A549 (cell line): ENCODE measurements at regions not wholly inside any gene's neighbourhood (a gene's known extent, or its start where the extent isn't known, plus 50 kb on each side); places are given as distances from the start of the nearest gene placed in this dataset.

ENCODE experiments used
- ATAC-seq, 2 experiments: fragments of 200-7000 bp in 1 of 2; fragments of >200 bp in 1 of 2; cut with Nextera tagmentation in 1 of 2; cut with Tn5 transposase in 1 of 2; 3 replicates each; pipeline versions ENCODE4 v1.8.0 to v1.9.1; 2018 to 2020; ENCODE audit warnings: mild to moderate bottlenecking in 1 of 2, moderate library complexity in 1 of 2
- CTCF ChIA-PET: fragments of 300-600 bp; sonication (Branson Sonifier 250); formaldehyde crosslinking; extraction: SDS; loops from one replicate; lab custom pipeline; 2021; ENCODE audit warnings: antibody characterized with exemption, inconsistent platforms; lab: Yijun Ruan, JAX
- POLR2A ChIA-PET: fragments of 350-600 bp; formaldehyde crosslinking; extraction: SDS; loops from one replicate; lab custom pipeline; 2021; ENCODE audit warnings: antibody characterized with exemption, inconsistent platforms; lab: Yijun Ruan, JAX
- DNase-seq, 2 experiments: peaks; one replicate each; pipeline versions ENCODE4 v3.0.0 to v3.0.0-alpha.2; 2011 to 2016; ENCODE audit warnings: low read depth in 1 of 2, low spot score in 1 of 2
- FAIRE-seq: peaks from 2 replicates; lab custom pipeline; 2011; peaks lifted over from hg19 to GRCh38; lab: Jason Lieb, UNC
- H3K27ac ChIP-seq, 2 experiments: fragments of >200 bp; sonication (Bioruptor Twin); formaldehyde crosslinking; 3 replicates each; pipeline ENCODE4 v1.5.1; 2016 to 2017
- H3K4me1 ChIP-seq: fragments of >200 bp; sonication (Bioruptor Twin); formaldehyde crosslinking; 3 replicates; pipeline ENCODE4 v1.6.1; 2016
- H3K4me2 ChIP-seq: fragments of >200 bp; sonication (Bioruptor Twin); formaldehyde crosslinking; 3 replicates; pipeline ENCODE4 v1.6.1; 2016
- H3K4me3 ChIP-seq: fragments of >200 bp; sonication (Bioruptor Twin); formaldehyde crosslinking; 3 replicates; pipeline ENCODE4 v1.5.1; 2016
- H3K9me3 ChIP-seq: fragments of >200 bp; sonication (Bioruptor Twin); formaldehyde crosslinking; 3 replicates; pipeline ENCODE4 v1.6.1; 2016
- CEBPB ChIP-seq, 2 experiments: fragments of >200 bp in 1 of 2; sonication (Bioruptor Twin) in 1 of 2; formaldehyde crosslinking in 1 of 2; IDR thresholded peaks; 2 replicates each; pipeline ENCODE4 v1.6.1; 2012 to 2016
- CHD4 ChIP-seq: fragments of 200-600 bp; sonication (generic); IDR thresholded peaks from 2 replicates; pipeline ENCODE4 v1.6.1; 2016; ENCODE audit warnings: antibody characterized with exemption, mild to moderate bottlenecking, borderline replicate concordance
- EP300 ChIP-seq, 2 experiments: fragments of >200 bp; sonication (Bioruptor Twin); formaldehyde crosslinking; IDR thresholded peaks; 2 replicates in 1 of 2; 3 replicates in 1 of 2; pipeline ENCODE4 v1.6.1; 2016 to 2017
- FOSB ChIP-seq: fragments of 250-450 bp; sonication (Bioruptor Pico); IDR thresholded peaks from 2 replicates; pipeline ENCODE4 v1.5.0; 2020; ENCODE audit warnings: mild to moderate bottlenecking, moderate library complexity
- FOSL2 ChIP-seq, 2 experiments: fragments of 450-650 bp in 1 of 2; fragments of >200 bp in 1 of 2; sonication (Bioruptor Twin) in 1 of 2; formaldehyde crosslinking; IDR thresholded peaks; 2 replicates each; pipeline versions ENCODE4 v1.5.0 to v1.6.1; 2016 to 2020; ENCODE audit warnings: mild to moderate bottlenecking in 1 of 2, moderate library complexity in 1 of 2
- HDAC2 ChIP-seq: fragments of 200-600 bp; sonication (generic); IDR thresholded peaks from 2 replicates; pipeline ENCODE4 v1.6.1; 2016
- HEYL ChIP-seq: fragments of 250-450 bp; sonication (Bioruptor Pico); IDR thresholded peaks from 2 replicates; pipeline ENCODE4 v1.8.0; 2021; ENCODE audit warnings: mild to moderate bottlenecking, moderate library complexity
- HMGXB4 ChIP-seq: fragments of 250-450 bp; sonication (Bioruptor Pico); IDR thresholded peaks from 2 replicates; pipeline ENCODE4 v1.5.0; 2021; ENCODE audit warnings: mild to moderate bottlenecking, moderate library complexity, borderline replicate concordance
- JUN ChIP-seq, 2 experiments: fragments of >200 bp; sonication (Bioruptor Twin); formaldehyde crosslinking; IDR thresholded peaks; 2 replicates in 1 of 2; 3 replicates in 1 of 2; pipeline ENCODE4 v1.6.1; 2016 to 2017
- MAFK ChIP-seq: fragments of 450-650 bp; IDR thresholded peaks from 2 replicates; pipeline ENCODE4 v1.6.1; 2014; ENCODE audit not compliant: partially characterized antibody
- MAZ ChIP-seq: fragments of 150-350 bp; IDR thresholded peaks from 2 replicates; pipeline ENCODE4 v1.6.1; 2014; ENCODE audit warnings: antibody characterized with exemption, low read depth, low read length, borderline replicate concordance
- NFE2L2 ChIP-seq: fragments of 150-350 bp; conservative IDR thresholded peaks from 2 replicates; pipeline ENCODE4 v1.6.1; 2014; ENCODE audit warnings: low read length
- NPAS2 ChIP-seq: fragments of 250-450 bp; sonication (Bioruptor Pico); IDR thresholded peaks from 2 replicates; pipeline ENCODE4 v1.8.0; 2022; ENCODE audit warnings: mild to moderate bottlenecking, moderate library complexity, borderline replicate concordance
- NR3C1 ChIP-seq: fragments of >200 bp; sonication (Bioruptor Twin); formaldehyde crosslinking; IDR thresholded peaks from 3 replicates; pipeline ENCODE4 v1.6.1; 2017
- PHF8 ChIP-seq: fragments of 200-600 bp; sonication (generic); IDR thresholded peaks from 2 replicates; pipeline ENCODE4 v1.6.1; 2016; ENCODE audit warnings: low read depth, mild to moderate bottlenecking, antibody characterized with exemption, moderate library complexity, borderline replicate concordance
- POLR2A ChIP-seq: IDR thresholded peaks from 2 replicates; pipeline ENCODE4 v1.6.1; 2012; ENCODE audit warnings: mild to moderate bottlenecking, low read length
- RAD21 ChIP-seq, 2 experiments: fragments of >200 bp in 1 of 2; sonication (Bioruptor Twin) in 1 of 2; formaldehyde crosslinking in 1 of 2; IDR thresholded peaks in 1 of 2; conservative IDR thresholded peaks in 1 of 2; 2 replicates in 1 of 2; 3 replicates in 1 of 2; pipeline ENCODE4 v1.6.1; 2012 to 2018; ENCODE audit warnings: inconsistent platforms in 1 of 2
- RCOR1 ChIP-seq: fragments of 150-350 bp; IDR thresholded peaks from 2 replicates; pipeline ENCODE4 v1.6.1; 2014; ENCODE audit warnings: antibody characterized with exemption, low read length, low read depth
- TFCP2L1 ChIP-seq: fragments of 250-450 bp; sonication (Bioruptor Pico); IDR thresholded peaks from 2 replicates; pipeline ENCODE4 v1.5.0; 2021; ENCODE audit warnings: mild to moderate bottlenecking
- USF2 ChIP-seq: fragments of 450-650 bp; IDR thresholded peaks from 2 replicates; pipeline ENCODE4 v1.6.1; 2014; ENCODE audit warnings: antibody characterized with exemption
- ZC3H11A ChIP-seq: fragments of 450-650 bp; IDR thresholded peaks from 2 replicates; pipeline ENCODE4 v1.6.1; 2014; ENCODE audit warnings: antibody characterized with exemption, mild to moderate bottlenecking
- ZNF302 ChIP-seq: fragments of 250-450 bp; sonication (Bioruptor Pico); IDR thresholded peaks from 2 replicates; pipeline ENCODE4 v1.9.0; 2021; ENCODE audit warnings: inconsistent platforms, mild to moderate bottlenecking, moderate library complexity
- ZSCAN20 ChIP-seq: fragments of 250-450 bp; sonication (Bioruptor Pico); IDR thresholded peaks from 2 replicates; pipeline ENCODE4 v1.8.0; 2022; ENCODE audit warnings: mild to moderate bottlenecking, moderate library complexity
- WGBS: methylation state at CpG from one replicate; pipeline ENCODE4 v1.1.6; 2017; ENCODE audit errors: missing lambda C conversion rate; 5-methylcytosine and 5-hydroxymethylcytosine counted together
- TF ChIP-seq, protein P1 (sequence below): IDR thresholded peaks from 2 replicates; pipeline ENCODE4 v1.6.1; 2012; ENCODE audit warnings: low read depth, borderline replicate concordance

DNA sequence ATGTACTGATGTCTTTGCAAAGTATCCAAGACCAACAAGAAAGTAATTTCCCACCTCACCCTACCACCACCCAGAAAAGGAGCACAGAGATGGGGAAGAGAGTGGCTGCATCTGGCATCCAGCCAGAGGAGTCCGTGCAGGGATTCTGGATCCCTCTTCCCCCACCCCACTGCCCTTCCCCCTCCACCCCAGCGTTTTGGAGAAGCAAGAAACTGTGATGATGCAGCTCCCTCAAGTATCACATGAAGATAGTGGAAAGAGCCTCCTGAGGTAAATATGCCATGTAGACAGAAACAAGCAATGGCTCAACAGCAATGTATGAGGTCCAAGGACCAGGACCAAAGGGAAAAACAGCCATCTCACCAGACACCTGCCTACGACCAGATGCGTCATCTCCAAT is 153.8 kb downstream of the DEPDC1B start:
- ChIA-PET POLR2A (no interaction called here), CTCF (no interaction called here)
- no peaks in the 10 kb centered on the region for H3K9me3 ChIP-seq
- 61% methylated on average over 4 of the region's 4 CpGs for WGBS
- FAIRE-seq (no peak), DNase-seq (no peak), ATAC-seq (no peak)
- H3K4me1 ChIP-seq, result peaks cover 9% of the 10 kb centered on the region; the same call in 1 of the 3 replicates
- H3K4me3 ChIP-seq, result no peak overlapping the region
- no peak overlapping the region for H3K4me2 ChIP-seq
- no peak for TF ChIP-seq HEYL (CRISPR knock-in tag)
- TF ChIP-seq FOSB, result no peak
- no peak for TF ChIP-seq RCOR1
- peak; percentile 24 for TF ChIP-seq MAFK
- H3K27ac ChIP-seq, result no peak overlapping the region

- Histone ChIP-seq H3K27ac (no peak overlapping the region), H3K4me1 (peaks cover 14% of the 10 kb centered on the region; the same call in 2 of the 3 replicates)
- WGBS, result 76% methylated on average over 3 of the region's 3 CpGs
- no peak for FAIRE-seq
- TF ChIP-seq NFE2L2, result no peak
- no peak for TF ChIP-seq HMGXB4 (CRISPR knock-in tag)
- no peak for TF ChIP-seq HDAC2
- no peak for TF ChIP-seq ZC3H11A
- TF ChIP-seq, protein P1, sequence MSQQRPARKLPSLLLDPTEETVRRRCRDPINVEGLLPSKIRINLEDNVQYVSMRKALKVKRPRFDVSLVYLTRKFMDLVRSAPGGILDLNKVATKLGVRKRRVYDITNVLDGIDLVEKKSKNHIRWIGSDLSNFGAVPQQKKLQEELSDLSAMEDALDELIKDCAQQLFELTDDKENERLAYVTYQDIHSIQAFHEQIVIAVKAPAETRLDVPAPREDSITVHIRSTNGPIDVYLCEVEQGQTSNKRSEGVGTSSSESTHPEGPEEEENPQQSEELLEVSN, result no peak
- no peak for TF ChIP-seq PHF8
- TF ChIP-seq TFCP2L1 (CRISPR knock-in tag), result no peak
- no peak for TF ChIP-seq CHD4
- TF ChIP-seq FOSL2 (IDR thresholded peaks at IDR 0.05), result no peak
- no peak for TF ChIP-seq FOSL2 (CRISPR knock-in tag; IDR thresholded peaks at IDR 0.05)
- no peak for TF ChIP-seq NR3C1
- TF ChIP-seq NPAS2, result no peak
- no peak for TF ChIP-seq HEYL (CRISPR knock-in tag)
- no peak for TF ChIP-seq ZNF302
- no peak for TF ChIP-seq RCOR1
- no peak for TF ChIP-seq MAZ
- TF ChIP-seq USF2, result no peak
- TF ChIP-seq, all 56 proteins: peak for 0
- ATAC-seq, result no peak
- CTCF ChIA-PET, result no interaction called here
- Histone ChIP-seq H3K9me3 (no peaks in the 10 kb centered on the region), H3K4me3 (no peak overlapping the region), H3K4me2 (no peak overlapping the region)
- DNase-seq, result no peak
- POLR2A ChIA-PET, result no interaction called here
Measured at GRCh38 chr5:60545551-60545950, 154.4 kb downstream of the DEPDC1B start.

- TF ChIP-seq EP300 (IDR thresholded peaks at IDR 0.05) (no peak), NFE2L2 (no peak)
- no peak for DNase-seq
- FAIRE-seq, result no peak
- Histone ChIP-seq H3K4me1 (peaks cover 28% of the 10 kb centered on the region), H3K9me3 (no peaks in the 10 kb centered on the region), H3K4me2 (no peak overlapping the region), H3K4me3 (no peak overlapping the region), H3K27ac (no peak overlapping the region)
- WGBS, result 35% methylated on average over 2 of the region's 2 CpGs
- ChIA-PET CTCF (no interaction called here), POLR2A (no interaction called here)
- ATAC-seq, result no peak
Measured at GRCh38 chr5:60544142-60544541, 155.8 kb downstream of the DEPDC1B start.

DNA sequence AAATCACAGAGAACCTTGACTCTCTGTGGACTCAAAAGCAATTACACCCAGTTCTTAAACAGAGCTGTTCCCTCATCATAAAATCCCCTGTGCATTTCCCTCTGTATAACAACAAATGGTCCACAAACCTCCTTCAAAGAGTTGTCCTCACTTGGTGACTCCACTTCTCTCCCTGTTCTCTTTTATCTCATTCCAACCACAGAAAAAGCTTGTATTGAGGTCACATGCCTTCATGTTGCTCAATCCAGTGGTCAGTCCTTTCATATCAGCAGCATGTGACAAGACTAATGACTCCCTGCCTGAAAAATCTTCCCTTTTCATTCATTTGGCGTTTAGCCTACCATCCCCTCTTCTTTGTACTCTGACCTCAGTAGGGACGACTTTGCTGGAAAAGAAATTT is 158.0 kb downstream of the DEPDC1B start:
- DNase-seq (no peak), FAIRE-seq (no peak), ATAC-seq (no peak)
- Histone ChIP-seq H3K9me3 (no peaks in the 10 kb centered on the region), H3K4me2 (0 out of 3 replicates have a peak overlapping the region, but pooled peaks have one; percentile 13), H3K4me1 (peaks cover 29% of the 10 kb centered on the region), H3K27ac (peak overlapping the region in 1 of 2 experiments; percentile 54; a peak in 1 of 6 replicates), H3K4me3 (no peak overlapping the region)
- ChIA-PET POLR2A (no interaction called here), CTCF (no interaction called here)
- 42% methylated on average over 2 of the region's 2 CpGs for WGBS
- TF ChIP-seq POLR2A, result no peak
- no peak for TF ChIP-seq JUN (IDR thresholded peaks at IDR 0.05)
- TF ChIP-seq, protein P1, result no peak
- no peak for TF ChIP-seq ZSCAN20 (CRISPR knock-in tag)
- no peak for TF ChIP-seq RAD21 (conservative IDR thresholded peaks at IDR 0.05 in 1 of 2, IDR thresholded peaks at IDR 0.05 in 1 of 2)
- 0 out of 2 replicates have a peak, but pooled peaks have one; percentile 15 for TF ChIP-seq USF2
- TF ChIP-seq CEBPB (IDR thresholded peaks at IDR 0.05), result peak; percentile 20 to 32; a peak in 1 of 4 replicates
